Hematopoietic multipotent progenitor cell treated with erythropoietin and hydrocortisone succinate and interleukin-3 and kit ligand, for 6 days (in vitro differentiated cells): ENCODE measurements at regions not wholly inside any gene's neighbourhood (a gene's known extent, or its start where the extent isn't known, plus 50 kb on each side); places are given as distances from the start of the nearest gene placed in this dataset.

Experiments used
- DNase-seq: peaks from one replicate; pipeline ENCODE4 v3.0.0-alpha.2; 2015

- DNase-seq: no peak
Observed at GRCh38 chr12:46445551-46446235, 73.1 kb upstream of the SLC38A2 start.

GRCh38 chr12:46445093-46445492 lies 72.5 kb upstream of the SLC38A2 start:
- no peak for DNase-seq

GRCh38 chr12:46443594-46444263 lies 71.2 kb upstream of the SLC38A2 start:
- DNase-seq: no peak

- no peak for DNase-seq
Observed at GRCh38 chr12:46442738-46443137, 70.2 kb upstream of the SLC38A2 start.

GRCh38 chr12:46442239-46442638 lies 69.7 kb upstream of the SLC38A2 start:
- no peak for DNase-seq

GRCh38 chr12:46439793-46440511 lies 67.4 kb upstream of the SLC38A2 start:
- no peak for DNase-seq

GRCh38 chr12:46438719-46439319 lies 66.2 kb upstream of the SLC38A2 start:
- no peak for DNase-seq

GRCh38 chr12:46438256-46438655 lies 65.7 kb upstream of the SLC38A2 start:
- DNase-seq: no peak

- DNase-seq: no peak
Observed at GRCh38 chr12:46437469-46437868, 64.9 kb upstream of the SLC38A2 start.

GRCh38 chr12:46436747-46437146 lies 64.2 kb upstream of the SLC38A2 start:
- no peak for DNase-seq

GRCh38 chr12:46435625-46436024 lies 63.1 kb upstream of the SLC38A2 start:
- DNase-seq: no peak

GRCh38 chr12:46435029-46435428 lies 62.5 kb upstream of the SLC38A2 start:
- no peak for DNase-seq

- DNase-seq: no peak
Observed at GRCh38 chr12:46433829-46434228, 61.3 kb upstream of the SLC38A2 start.

- DNase-seq: no peak
Observed at GRCh38 chr12:46432325-46432724, 59.8 kb upstream of the SLC38A2 start.

GRCh38 chr12:46430340-46430948 lies 57.9 kb upstream of the SLC38A2 start:
- DNase-seq: peak; percentile 59
